Breast epithelium (tissue), 3 donors: ENCODE measurements at regions not wholly inside any gene's neighbourhood (a gene's known extent, or its start where the extent isn't known, plus 50 kb on each side); places are given as distances from the start of the nearest gene placed in this dataset.

ENCODE experiments used
- POLR2A ChIP-seq: fragments of 450-650 bp; IDR thresholded peaks from one replicate; pipeline ENCODE4 v1.6.1; 2016; ENCODE audit warnings: antibody characterized with exemption, mild to moderate bottlenecking, moderate library complexity
- POLR2AphosphoS5 ChIP-seq, 3 donors: sonication (generic); formaldehyde crosslinking; IDR thresholded peaks; one replicate each; pipeline ENCODE4 v1.6.1; 2017; ENCODE audit warnings: antibody characterized with exemption in 3 of 3
- TF ChIP-seq, protein P1 (sequence below), 3 donors: fragments of 450-650 bp; IDR thresholded peaks; one replicate each; pipeline ENCODE4 v1.5.1; 2016 to 2017; ENCODE audit warnings: antibody characterized with exemption in 3 of 3, mild to moderate bottlenecking in 3 of 3, moderate library complexity in 3 of 3

DNA sequence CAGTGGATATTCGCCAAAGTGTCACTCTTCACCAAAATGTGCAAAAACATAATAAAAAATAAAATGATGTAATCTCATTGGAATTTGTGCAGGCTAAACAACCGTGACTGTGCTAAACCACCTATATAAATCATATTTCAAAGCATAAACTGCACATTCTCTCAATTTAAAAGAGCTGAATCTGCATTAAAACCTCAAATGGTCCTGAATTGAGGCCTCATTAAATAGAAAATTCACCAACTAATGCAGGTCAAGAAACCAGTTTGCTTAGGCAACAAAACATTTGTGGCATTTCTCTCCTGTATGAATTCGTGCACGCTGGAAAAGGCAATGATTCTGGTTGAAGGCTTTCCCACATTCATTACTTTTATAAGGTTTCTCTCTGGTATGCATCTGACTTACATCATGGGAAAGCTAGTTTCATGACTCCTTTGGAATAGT is 80.1 kb upstream of the IFNG-AS1 start:
- no peak for TF ChIP-seq POLR2AphosphoS5 (IDR thresholded peaks at IDR 0.05)
- TF ChIP-seq, protein P1, sequence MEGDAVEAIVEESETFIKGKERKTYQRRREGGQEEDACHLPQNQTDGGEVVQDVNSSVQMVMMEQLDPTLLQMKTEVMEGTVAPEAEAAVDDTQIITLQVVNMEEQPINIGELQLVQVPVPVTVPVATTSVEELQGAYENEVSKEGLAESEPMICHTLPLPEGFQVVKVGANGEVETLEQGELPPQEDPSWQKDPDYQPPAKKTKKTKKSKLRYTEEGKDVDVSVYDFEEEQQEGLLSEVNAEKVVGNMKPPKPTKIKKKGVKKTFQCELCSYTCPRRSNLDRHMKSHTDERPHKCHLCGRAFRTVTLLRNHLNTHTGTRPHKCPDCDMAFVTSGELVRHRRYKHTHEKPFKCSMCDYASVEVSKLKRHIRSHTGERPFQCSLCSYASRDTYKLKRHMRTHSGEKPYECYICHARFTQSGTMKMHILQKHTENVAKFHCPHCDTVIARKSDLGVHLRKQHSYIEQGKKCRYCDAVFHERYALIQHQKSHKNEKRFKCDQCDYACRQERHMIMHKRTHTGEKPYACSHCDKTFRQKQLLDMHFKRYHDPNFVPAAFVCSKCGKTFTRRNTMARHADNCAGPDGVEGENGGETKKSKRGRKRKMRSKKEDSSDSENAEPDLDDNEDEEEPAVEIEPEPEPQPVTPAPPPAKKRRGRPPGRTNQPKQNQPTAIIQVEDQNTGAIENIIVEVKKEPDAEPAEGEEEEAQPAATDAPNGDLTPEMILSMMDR (IDR thresholded peaks at IDR 0.05): no peak
- TF ChIP-seq POLR2A: no peak
